Lower lobe of right lung (tissue), 2 donors: ENCODE measurements at regions not wholly inside any gene's neighbourhood (a gene's known extent, or its start where the extent isn't known, plus 50 kb on each side); places are given as distances from the start of the nearest gene placed in this dataset.
A peak's percentile ranks its signal among the peaks of the same experiment; 100 is the strongest.

Experiments used
- ATAC-seq, 2 donors: fragments of 200-7000 bp; cut with Tn5 transposase; one replicate each; pipeline ENCODE4 v1.9.1; 2020 to 2022; ENCODE audit warnings: mild to moderate bottlenecking in 2 of 2, moderate library complexity in 2 of 2
- DNase-seq: peaks from one replicate; pipeline ENCODE4 v3.0.0-alpha.2; 2020
- H3K27ac ChIP-seq: fragments of 200-600 bp; one replicate; pipeline ENCODE4 v1.8.0; 2022
- H3K27me3 ChIP-seq: fragments of 200-600 bp; one replicate; pipeline ENCODE4 v1.8.0; 2022; ENCODE audit warnings: low read depth
- H3K36me3 ChIP-seq: fragments of 200-600 bp; one replicate; pipeline ENCODE4 v1.8.0; 2022; ENCODE audit warnings: mild to moderate bottlenecking
- H3K4me1 ChIP-seq: fragments of 200-600 bp; one replicate; pipeline ENCODE4 v1.8.0; 2022
- H3K4me3 ChIP-seq: fragments of 200-600 bp; one replicate; pipeline ENCODE4 v1.8.0; 2022; ENCODE audit warnings: mild to moderate bottlenecking
- H3K9me3 ChIP-seq: fragments of 200-600 bp; one replicate; pipeline ENCODE4 v1.8.0; 2022
- intact Hi-C: fragments of 100-400 bp; cut with DNase I; formaldehyde crosslinking; loops from one replicate; pipeline ENCODE4 v1.11.0; 2022
- TF ChIP-seq, protein P1 (sequence below): fragments of 200-600 bp; IDR thresholded peaks from one replicate; pipeline ENCODE4 v1.8.0; 2022; ENCODE audit warnings: antibody characterized with exemption, mild to moderate bottlenecking
- donor health status: DM: no; HTN: yes; CAD: no; lungs with severe emphysema.

GRCh38 chr5:164356790-164357189 lies 851.4 kb downstream of the MAT2B start:
- no peak overlapping the region for H3K27ac ChIP-seq
- peak in 1 of 2 donors; percentile 57 for ATAC-seq
- TF ChIP-seq, protein P1, sequence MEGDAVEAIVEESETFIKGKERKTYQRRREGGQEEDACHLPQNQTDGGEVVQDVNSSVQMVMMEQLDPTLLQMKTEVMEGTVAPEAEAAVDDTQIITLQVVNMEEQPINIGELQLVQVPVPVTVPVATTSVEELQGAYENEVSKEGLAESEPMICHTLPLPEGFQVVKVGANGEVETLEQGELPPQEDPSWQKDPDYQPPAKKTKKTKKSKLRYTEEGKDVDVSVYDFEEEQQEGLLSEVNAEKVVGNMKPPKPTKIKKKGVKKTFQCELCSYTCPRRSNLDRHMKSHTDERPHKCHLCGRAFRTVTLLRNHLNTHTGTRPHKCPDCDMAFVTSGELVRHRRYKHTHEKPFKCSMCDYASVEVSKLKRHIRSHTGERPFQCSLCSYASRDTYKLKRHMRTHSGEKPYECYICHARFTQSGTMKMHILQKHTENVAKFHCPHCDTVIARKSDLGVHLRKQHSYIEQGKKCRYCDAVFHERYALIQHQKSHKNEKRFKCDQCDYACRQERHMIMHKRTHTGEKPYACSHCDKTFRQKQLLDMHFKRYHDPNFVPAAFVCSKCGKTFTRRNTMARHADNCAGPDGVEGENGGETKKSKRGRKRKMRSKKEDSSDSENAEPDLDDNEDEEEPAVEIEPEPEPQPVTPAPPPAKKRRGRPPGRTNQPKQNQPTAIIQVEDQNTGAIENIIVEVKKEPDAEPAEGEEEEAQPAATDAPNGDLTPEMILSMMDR: no peak

GRCh38 chr5:164357395-164358033 lies 852.1 kb downstream of the MAT2B start:
- TF ChIP-seq, protein P1: no peak
- Histone ChIP-seq H3K27me3 (no peaks in the 10 kb centered on the region), H3K4me1 (no peaks in the 10 kb centered on the region), H3K9me3 (no peaks in the 10 kb centered on the region), H3K27ac (no peak overlapping the region), H3K4me3 (no peak overlapping the region), H3K36me3 (no peaks in the 10 kb centered on the region)
- intact Hi-C loops: no loop called here
- no peak for DNase-seq
- peak in 1 of 2 donors; percentile 47 for ATAC-seq

More at GRCh38 chr5:164356790-164357189, 851.4 kb downstream of the MAT2B start:
- no peak for DNase-seq
- intact Hi-C loops: no loop called here
- no peaks in the 10 kb centered on the region for H3K36me3 ChIP-seq
- H3K9me3 ChIP-seq: no peaks in the 10 kb centered on the region
- H3K4me3 ChIP-seq: no peak overlapping the region
- H3K4me1 ChIP-seq: no peaks in the 10 kb centered on the region
- H3K27me3 ChIP-seq: no peaks in the 10 kb centered on the region

DNA sequence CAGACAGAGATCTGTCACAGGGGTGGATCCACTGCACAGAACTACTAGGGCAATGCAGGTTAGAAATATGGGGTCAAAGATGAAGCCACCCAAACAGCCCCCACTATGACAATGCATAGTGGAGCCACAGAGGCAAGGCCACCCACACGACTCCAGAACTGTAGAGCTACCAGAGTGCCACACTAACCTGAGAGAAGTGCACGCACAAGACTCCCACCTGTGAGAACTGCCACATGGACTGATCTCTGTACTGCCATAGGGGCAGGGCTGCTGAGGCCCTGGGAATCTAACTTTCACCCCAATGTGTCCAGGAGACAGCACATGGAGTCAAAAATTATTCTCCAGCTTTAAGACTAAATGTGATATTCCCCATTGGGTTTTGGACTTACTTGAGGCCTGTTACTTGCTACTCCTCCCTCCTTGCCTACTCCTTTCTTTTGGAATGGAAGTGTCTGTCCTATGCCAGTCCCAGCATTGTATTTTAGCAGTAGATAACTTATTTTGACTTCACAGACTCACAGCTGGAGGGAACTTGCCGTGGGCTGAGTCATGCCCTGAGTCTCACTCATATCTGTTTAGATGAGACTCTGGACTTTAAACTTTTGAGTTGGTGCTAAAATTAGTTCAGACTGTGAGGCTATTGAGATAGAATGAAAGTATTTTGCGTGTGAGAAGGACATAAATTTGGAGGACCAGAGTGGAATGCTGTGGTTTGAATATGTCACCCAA lies 853.3 kb downstream of the MAT2B start:
- DNase-seq: no peak
- no peak for ATAC-seq
- Histone ChIP-seq H3K27me3 (no peaks in the 10 kb centered on the region), H3K9me3 (no peaks in the 10 kb centered on the region), H3K27ac (no peak overlapping the region), H3K4me3 (no peak overlapping the region), H3K36me3 (no peaks in the 10 kb centered on the region), H3K4me1 (no peaks in the 10 kb centered on the region)
- TF ChIP-seq, protein P1: no peak
- intact Hi-C loops: no loop called here

DNA sequence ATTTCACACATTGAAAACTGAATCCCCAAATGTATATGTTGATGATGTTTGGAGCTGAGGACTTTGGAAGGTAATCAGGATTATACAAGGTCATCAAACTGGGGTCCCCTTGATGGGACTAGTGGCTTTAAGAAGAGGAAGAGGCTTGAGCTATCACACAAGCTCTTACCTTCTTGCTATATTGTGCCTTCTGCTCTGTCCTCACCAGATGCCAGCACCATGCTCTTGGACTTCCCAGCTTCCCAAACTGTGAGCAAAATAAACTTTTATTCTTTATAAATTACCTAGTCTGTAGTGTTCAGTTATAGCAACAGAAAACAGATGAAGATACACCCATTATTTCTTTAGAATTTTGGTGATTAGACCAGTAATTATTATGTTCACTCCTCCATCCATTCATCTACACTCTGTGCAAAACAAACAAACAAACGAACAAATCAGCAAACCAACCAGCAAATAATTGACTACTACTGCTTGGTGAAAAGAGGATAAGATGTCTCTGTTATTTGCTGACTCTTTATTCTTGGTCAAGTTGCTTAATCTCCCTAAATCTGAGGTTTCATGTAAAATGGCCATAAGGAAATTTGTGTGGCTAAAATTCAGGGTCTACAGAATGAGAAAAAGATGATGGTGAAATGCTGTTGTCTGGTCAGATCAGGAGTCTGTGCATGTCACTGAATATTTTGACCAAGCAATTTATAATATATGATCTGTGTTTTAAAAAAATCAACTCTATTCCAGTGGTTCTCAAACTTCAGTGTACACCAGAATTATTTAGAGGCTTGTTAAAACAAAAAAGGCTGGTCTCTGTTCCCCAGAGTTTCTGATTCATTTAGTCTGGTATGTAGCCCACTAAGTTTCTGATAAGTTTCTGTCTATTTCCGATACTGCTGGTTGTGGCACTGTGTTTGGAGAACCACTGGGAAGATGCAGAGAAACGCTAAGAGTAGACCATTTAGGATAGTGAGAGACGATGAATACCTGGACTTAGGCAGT lies 854.1 kb downstream of the MAT2B start:
- Histone ChIP-seq H3K36me3 (no peaks in the 10 kb centered on the region), H3K9me3 (no peaks in the 10 kb centered on the region), H3K4me3 (no peak overlapping the region), H3K4me1 (no peaks in the 10 kb centered on the region), H3K27me3 (no peaks in the 10 kb centered on the region), H3K27ac (no peak overlapping the region)
- TF ChIP-seq, protein P1: no peak
- intact Hi-C loops: no loop called here
- ATAC-seq: no peak
- DNase-seq: no peak

DNA sequence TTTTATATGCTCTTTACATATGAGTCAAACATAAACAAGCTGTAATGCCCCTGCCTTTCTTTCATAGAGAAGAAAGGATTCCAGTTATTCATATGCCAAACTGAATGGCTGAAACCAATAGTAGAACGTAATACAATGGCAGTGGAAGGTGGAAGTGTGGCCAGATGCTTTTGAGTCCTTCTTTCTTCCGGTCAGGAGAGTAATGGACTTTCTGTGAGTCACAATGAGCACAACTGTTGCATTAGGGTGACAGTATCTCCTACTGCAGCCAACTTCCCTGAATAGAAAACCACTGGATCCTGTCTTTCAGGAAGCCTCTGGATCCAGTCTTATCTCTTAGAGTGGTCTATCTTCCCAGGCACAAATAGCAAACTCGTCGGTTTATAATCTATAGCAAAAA lies 855.2 kb downstream of the MAT2B start:
- intact Hi-C loops: no loop called here
- Histone ChIP-seq H3K9me3 (no peaks in the 10 kb centered on the region), H3K4me3 (no peak overlapping the region), H3K36me3 (no peaks in the 10 kb centered on the region), H3K4me1 (no peaks in the 10 kb centered on the region), H3K27ac (no peak overlapping the region), H3K27me3 (no peaks in the 10 kb centered on the region)
- DNase-seq (no peak), ATAC-seq (peak in 1 of 2 donors; percentile 43)
- TF ChIP-seq, protein P1: no peak
